NOMO-1 treated with DMSO at 0.1 percent for 48 hours (cell line): ENCODE measurements at regions not wholly inside any gene's neighbourhood (a gene's known extent, or its start where the extent isn't known, plus 50 kb on each side); places are given as distances from the start of the nearest gene placed in this dataset.
"Not testable (repeated sequence)": the region's sequence is repeated elsewhere in the genome, so short reads cannot be mapped to it uniquely, and the experiment has no call there.

ENCODE experiments used
- DNase-seq: peaks from one replicate; lab custom pipeline; 2025; ENCODE audit not compliant: unreplicated experiment; lab: John Stamatoyannopoulos, UW

- DNase-seq = no peak
Observed at GRCh38 chr3:24545887-24546286, 51.2 kb upstream of the THRB start.

- no peak for DNase-seq
Observed at GRCh38 chr3:24548278-24548677, 53.6 kb upstream of the THRB start.

GRCh38 chr3:24550588-24550987, 55.9 kb upstream of the THRB start:
- DNase-seq = no peak

- no peak for DNase-seq
Observed at GRCh38 chr3:24551626-24552025, 57.0 kb upstream of the THRB start.

GRCh38 chr3:24562895-24563294, 68.2 kb upstream of the THRB start:
- DNase-seq = no peak

- DNase-seq = no peak
Observed at GRCh38 chr3:24565053-24565452, 70.4 kb upstream of the THRB start.

GRCh38 chr3:24565656-24566055, 71.0 kb upstream of the THRB start:
- no peak for DNase-seq

- no peak for DNase-seq
Observed at GRCh38 chr3:24566927-24567326, 72.3 kb upstream of the THRB start.

- DNase-seq = not testable (repeated sequence)
Observed at GRCh38 chr3:24572409-24572808, 77.8 kb upstream of the THRB start.

- DNase-seq = no peak
Observed at GRCh38 chr3:24573576-24573975, 78.9 kb upstream of the THRB start.

GRCh38 chr3:24578324-24578723, 83.7 kb upstream of the THRB start:
- no peak for DNase-seq

GRCh38 chr3:24578951-24579421, 84.3 kb upstream of the THRB start:
- no peak for DNase-seq

- DNase-seq = no peak
Observed at GRCh38 chr3:24582431-24583403, 88.1 kb upstream of the THRB start.

GRCh38 chr3:24586920-24587319, 92.3 kb upstream of the THRB start:
- DNase-seq = no peak

- no peak for DNase-seq
Observed at GRCh38 chr3:24588629-24589512, 94.2 kb upstream of the THRB start.

- DNase-seq = no peak
Observed at GRCh38 chr3:24589513-24589851, 94.8 kb upstream of the THRB start.

- DNase-seq = no peak
Observed at GRCh38 chr3:24589931-24590880, 95.6 kb upstream of the THRB start.

GRCh38 chr3:24591191-24591590, 96.5 kb upstream of the THRB start:
- no peak for DNase-seq

GRCh38 chr3:24591661-24592555, 97.3 kb upstream of the THRB start:
- DNase-seq = no peak

- no peak for DNase-seq
Observed at GRCh38 chr3:24594161-24594560, 99.5 kb upstream of the THRB start.
